NOMO-1 treated with dmso at 0.1 percent for 144 hours (cell line): ENCODE measurements at regions not wholly inside any gene's neighbourhood (a gene's known extent, or its start where the extent isn't known, plus 50 kb on each side); places are given as distances from the start of the nearest gene placed in this dataset.
"Not testable (repeated sequence)": the region's sequence is repeated elsewhere in the genome, so short reads cannot be mapped to it uniquely, and the experiment has no call there.

Experiments
- DNase-seq: peaks from one replicate; lab custom pipeline; 2025; ENCODE audit not compliant: unreplicated experiment; lab: John Stamatoyannopoulos, UW

- DNase-seq, result no peak
Observed at GRCh38 chr2:91839904-91840868, 3031.0 kb upstream of the TEKT4 start.

- DNase-seq, result not testable (repeated sequence)
Observed at GRCh38 chr2:91842264-91842663, 3029.0 kb upstream of the TEKT4 start.

GRCh38 chr2:91842913-91843312 lies 3028.3 kb upstream of the TEKT4 start:
- DNase-seq, result not testable (repeated sequence)

- not testable (repeated sequence) for DNase-seq
Observed at GRCh38 chr2:91843723-91844450, 3027.3 kb upstream of the TEKT4 start.

- DNase-seq, result not testable (repeated sequence)
Observed at GRCh38 chr2:91844451-91844825, 3026.8 kb upstream of the TEKT4 start.

GRCh38 chr2:91846388-91846787 lies 3024.8 kb upstream of the TEKT4 start:
- DNase-seq, result not testable (repeated sequence)

- not testable (repeated sequence) for DNase-seq
Observed at GRCh38 chr2:91851689-91852420, 3019.4 kb upstream of the TEKT4 start.

- not testable (repeated sequence) for DNase-seq
Observed at GRCh38 chr2:91856971-91857370, 3014.3 kb upstream of the TEKT4 start.

GRCh38 chr2:91857711-91858110 lies 3013.5 kb upstream of the TEKT4 start:
- DNase-seq, result not testable (repeated sequence)

- not testable (repeated sequence) for DNase-seq
Observed at GRCh38 chr2:91871716-91872115, 2999.5 kb upstream of the TEKT4 start.

GRCh38 chr2:91873416-91873815 lies 2997.8 kb upstream of the TEKT4 start:
- DNase-seq, result not testable (repeated sequence)

GRCh38 chr2:91877658-91878210 lies 2993.5 kb upstream of the TEKT4 start:
- not testable (repeated sequence) for DNase-seq

GRCh38 chr2:91895091-91895490 lies 2976.1 kb upstream of the TEKT4 start:
- DNase-seq, result not testable (repeated sequence)

- not testable (repeated sequence) for DNase-seq
Observed at GRCh38 chr2:91917602-91918001, 2953.6 kb upstream of the TEKT4 start.
